RWPE2 (cell line): ENCODE measurements at regions not wholly inside any gene's neighbourhood (a gene's known extent, or its start where the extent isn't known, plus 50 kb on each side); places are given as distances from the start of the nearest gene placed in this dataset.

Experiments
- ATAC-seq: fragments of 200-7000 bp; cut with Tn5 transposase; 3 replicates; pipeline ENCODE4 v1.9.1; 2021; ENCODE audit warnings: low read depth
- DNase-seq: peaks from one replicate; pipeline ENCODE4 v3.0.0-alpha.2; 2020; ENCODE audit warnings: low spot score
- H3K27ac ChIP-seq: fragments of 450-650 bp; 2 replicates; pipeline ENCODE4 v1.5.1; 2017; ENCODE audit warnings: mild to moderate bottlenecking; ENCODE audit not compliant: poor library complexity, severe bottlenecking
- H3K27me3 ChIP-seq: fragments of 250-450 bp; sonication (Bioruptor Pico); 2 replicates; pipeline ENCODE4 v1.5.1; 2021; ENCODE audit warnings: mild to moderate bottlenecking, moderate library complexity; ENCODE audit not compliant: insufficient read depth, poor library complexity, severe bottlenecking
- H3K36me3 ChIP-seq: fragments of 250-450 bp; sonication (Bioruptor Pico); 2 replicates; pipeline ENCODE4 v1.5.1; 2020; ENCODE audit warnings: low read depth, mild to moderate bottlenecking, moderate library complexity
- H3K4me1 ChIP-seq: fragments of 250-450 bp; sonication (Bioruptor Pico); 2 replicates; pipeline ENCODE4 v1.5.1; 2021; ENCODE audit warnings: mild to moderate bottlenecking, moderate library complexity; ENCODE audit not compliant: insufficient read depth, poor library complexity, severe bottlenecking
- H3K4me3 ChIP-seq: fragments of 250-450 bp; sonication (Bioruptor Pico); 2 replicates; pipeline ENCODE4 v1.5.1; 2021; ENCODE audit warnings: mild to moderate bottlenecking, moderate library complexity; ENCODE audit not compliant: severe bottlenecking
- H3K9me3 ChIP-seq: fragments of 250-450 bp; sonication (Bioruptor Pico); 2 replicates; pipeline ENCODE4 v1.5.1; 2021; ENCODE audit warnings: mild to moderate bottlenecking, moderate library complexity; ENCODE audit not compliant: severe bottlenecking
- CTCF ChIP-seq: fragments of 450-650 bp; IDR thresholded peaks from one replicate; pipeline ENCODE4 v1.5.1; 2017; ENCODE audit warnings: mild to moderate bottlenecking, moderate library complexity; ENCODE audit not compliant: poor library complexity, severe bottlenecking

- H3K9me3 ChIP-seq: no peaks in the 10 kb centered on the region
- DNase-seq: no peak
- H3K4me3 ChIP-seq: no peak overlapping the region
- H3K4me1 ChIP-seq: no peaks in the 10 kb centered on the region
- no peak for ATAC-seq
- H3K27me3 ChIP-seq: no peaks in the 10 kb centered on the region
- TF ChIP-seq CTCF: no peak
- no peak overlapping the region for H3K27ac ChIP-seq
- no peaks in the 10 kb centered on the region for H3K36me3 ChIP-seq
Observed at GRCh38 chr4:53659112-53659511, 67.8 kb upstream of the LNX1 start.

GRCh38 chr4:53658029-53658428, 66.7 kb upstream of the LNX1 start:
- H3K9me3 ChIP-seq: no peaks in the 10 kb centered on the region
- H3K27ac ChIP-seq: no peak overlapping the region
- TF ChIP-seq CTCF: no peak
- H3K36me3 ChIP-seq: no peaks in the 10 kb centered on the region
- no peaks in the 10 kb centered on the region for H3K27me3 ChIP-seq
- DNase-seq (no peak), ATAC-seq (no peak)
- H3K4me1 ChIP-seq: no peaks in the 10 kb centered on the region
- no peak overlapping the region for H3K4me3 ChIP-seq

DNA sequence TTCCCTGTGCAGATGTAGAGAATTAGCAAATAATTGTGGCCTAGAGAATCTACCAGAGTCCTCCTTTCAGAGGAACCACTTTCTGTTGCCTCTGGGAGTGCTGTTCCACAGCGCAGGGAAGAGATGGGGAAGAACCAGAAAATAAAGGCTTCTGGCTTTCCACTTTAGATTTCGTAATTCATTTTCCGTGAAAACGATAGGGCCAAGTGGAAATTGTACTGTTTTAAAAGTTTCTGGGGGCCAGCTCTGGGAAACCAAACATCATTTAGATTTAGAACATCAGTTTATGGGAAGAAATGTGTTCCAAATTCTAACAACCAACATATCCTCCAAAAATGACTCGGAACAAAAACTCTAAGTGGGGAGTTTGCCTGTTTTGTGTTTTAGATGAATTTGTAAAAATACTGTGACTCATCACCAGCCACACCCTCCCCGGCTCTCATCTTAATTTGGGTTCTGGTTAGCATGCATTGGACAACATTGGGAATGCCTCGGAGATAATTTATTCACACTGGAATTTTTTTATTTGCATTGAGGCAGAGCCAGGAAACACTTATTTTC, 65.2 kb upstream of the LNX1 start:
- H3K27ac ChIP-seq: no peak overlapping the region
- H3K36me3 ChIP-seq: no peaks in the 10 kb centered on the region
- no peak overlapping the region for H3K4me3 ChIP-seq
- no peak for DNase-seq
- ATAC-seq: no peak
- peak; percentile 5 for TF ChIP-seq CTCF
- no peaks in the 10 kb centered on the region for H3K27me3 ChIP-seq
- H3K9me3 ChIP-seq: no peaks in the 10 kb centered on the region
- H3K4me1 ChIP-seq: no peaks in the 10 kb centered on the region

GRCh38 chr4:53654300-53654758, 63.0 kb upstream of the LNX1 start:
- ATAC-seq: no peak
- TF ChIP-seq CTCF: no peak
- H3K27ac ChIP-seq: no peak overlapping the region
- DNase-seq: no peak
- H3K36me3 ChIP-seq: no peaks in the 10 kb centered on the region
- peaks cover 3% of the 10 kb centered on the region for H3K4me1 ChIP-seq
- H3K4me3 ChIP-seq: no peak overlapping the region
- H3K27me3 ChIP-seq: no peaks in the 10 kb centered on the region
- H3K9me3 ChIP-seq: no peaks in the 10 kb centered on the region

DNA sequence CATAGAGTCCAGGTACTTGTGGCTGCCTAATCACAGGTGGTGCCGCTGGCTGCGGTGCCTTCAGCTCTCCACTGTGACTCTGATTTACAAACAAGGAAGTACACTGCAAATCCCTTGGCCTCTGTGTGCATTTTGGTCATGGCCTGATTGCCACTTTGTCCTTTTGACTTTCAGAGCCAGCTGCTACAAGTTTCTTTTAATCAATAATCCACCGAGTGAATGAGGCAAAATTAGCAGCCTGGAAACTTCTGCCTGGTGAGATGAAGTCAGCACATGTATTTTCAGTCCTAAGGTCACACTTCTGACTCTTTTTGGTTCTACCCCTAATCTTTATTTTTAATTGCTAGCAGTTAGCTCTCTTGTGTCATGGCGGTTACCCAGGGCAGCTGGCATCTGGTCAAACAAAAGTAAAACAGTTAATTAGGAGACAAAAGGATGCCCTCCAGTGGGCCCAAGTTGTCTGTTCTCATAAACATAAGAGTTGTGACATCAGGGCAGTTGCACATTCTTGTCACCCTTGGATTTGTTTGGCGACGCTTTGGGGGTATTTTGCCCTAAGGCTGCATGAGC, 62.3 kb upstream of the LNX1 start:
- Histone ChIP-seq H3K4me1 (peaks cover 3% of the 10 kb centered on the region), H3K36me3 (no peaks in the 10 kb centered on the region), H3K27ac (no peak overlapping the region), H3K9me3 (no peaks in the 10 kb centered on the region), H3K4me3 (no peak overlapping the region), H3K27me3 (no peaks in the 10 kb centered on the region)
- DNase-seq (no peak), ATAC-seq (no peak)
- TF ChIP-seq CTCF: peak; percentile 19
